MM.1S (cell line): ENCODE measurements at regions not wholly inside any gene's neighbourhood (a gene's known extent, or its start where the extent isn't known, plus 50 kb on each side); places are given as distances from the start of the nearest gene placed in this dataset.

Experiments used
- DNase-seq: peaks from one replicate; pipeline ENCODE4 v3.0.0-alpha.2; 2015
- H2AFZ ChIP-seq: fragments of 300-600 bp; sonication (generic); 2 replicates; pipeline ENCODE4 v1.6.0; 2016; ENCODE audit warnings: antibody characterized with exemption, low read length
- H3F3A ChIP-seq: fragments of 300-600 bp; sonication (generic); 2 replicates; pipeline ENCODE4 v1.6.1; 2016; ENCODE audit warnings: mild to moderate bottlenecking, antibody characterized with exemption, low read length, moderate library complexity, mixed read lengths; ENCODE audit not compliant: insufficient read depth
- H3K27ac ChIP-seq: fragments of 300-600 bp; sonication (generic); 2 replicates; pipeline ENCODE4 v1.5.1; 2016; ENCODE audit warnings: mild to moderate bottlenecking, low read length
- H3K27me3 ChIP-seq: fragments of 300-600 bp; sonication (generic); replicated peaks from 2 replicates; pipeline ENCODE4 v1.6.0; 2016; ENCODE audit warnings: low read length; ENCODE audit not compliant: insufficient read depth
- H3K36me3 ChIP-seq: fragments of 300-600 bp; sonication (generic); replicated peaks from 2 replicates; pipeline ENCODE4 v1.6.1; 2016; ENCODE audit warnings: mild to moderate bottlenecking, low read length, mixed read lengths; ENCODE audit not compliant: insufficient read depth
- H3K4me1 ChIP-seq: fragments of 300-600 bp; sonication (generic); 2 replicates; pipeline ENCODE4 v1.6.1; 2016; ENCODE audit warnings: low read length, mixed read lengths
- H3K4me2 ChIP-seq: fragments of 300-600 bp; sonication (generic); 2 replicates; pipeline ENCODE4 v1.6.0; 2016; ENCODE audit warnings: low read depth, low read length
- H3K4me3 ChIP-seq: fragments of 300-600 bp; sonication (generic); 2 replicates; pipeline ENCODE4 v1.5.1; 2016; ENCODE audit warnings: low read length, mixed read lengths
- H3K79me2 ChIP-seq: fragments of 300-600 bp; sonication (generic); 2 replicates; pipeline ENCODE4 v1.6.1; 2016; ENCODE audit warnings: mixed run types, low read length, mixed read lengths
- H3K9ac ChIP-seq: fragments of 300-600 bp; sonication (generic); 2 replicates; pipeline ENCODE4 v1.6.1; 2016; ENCODE audit warnings: low read length, mixed read lengths
- H3K9me2 ChIP-seq: fragments of 300-600 bp; sonication (generic); replicated peaks from 2 replicates; pipeline ENCODE4 v1.6.1; 2016; ENCODE audit warnings: mild to moderate bottlenecking, low read length, mixed read lengths; ENCODE audit not compliant: insufficient read depth
- H3K9me3 ChIP-seq: fragments of 300-600 bp; sonication (generic); replicated peaks from 2 replicates; pipeline ENCODE4 v1.6.1; 2016; ENCODE audit warnings: mild to moderate bottlenecking, low read length, mixed read lengths; ENCODE audit not compliant: insufficient read depth
- H4K20me1 ChIP-seq: fragments of 300-600 bp; sonication (generic); 2 replicates; pipeline ENCODE4 v1.6.1; 2016; ENCODE audit warnings: mild to moderate bottlenecking, low read length, moderate library complexity, mixed read lengths; ENCODE audit not compliant: insufficient read depth
- EZH2 ChIP-seq: fragments of 300-600 bp; sonication (generic); optimal IDR thresholded peaks from 2 replicates; pipeline ENCODE3; 2017; ENCODE audit warnings: low read depth, mild to moderate bottlenecking, antibody characterized with exemption, low read length, mixed read lengths
- EZH2phosphoT487 ChIP-seq: fragments of 300-600 bp; sonication (generic); IDR thresholded peaks from 2 replicates; pipeline ENCODE4 v1.6.1; 2018; ENCODE audit warnings: antibody characterized with exemption, low read length
- TF ChIP-seq, protein P1 (sequence below): fragments of 300-600 bp; sonication (generic); IDR thresholded peaks from 2 replicates; pipeline ENCODE4 v1.5.1; 2016; ENCODE audit warnings: antibody characterized with exemption, low read length, mixed read lengths

DNA sequence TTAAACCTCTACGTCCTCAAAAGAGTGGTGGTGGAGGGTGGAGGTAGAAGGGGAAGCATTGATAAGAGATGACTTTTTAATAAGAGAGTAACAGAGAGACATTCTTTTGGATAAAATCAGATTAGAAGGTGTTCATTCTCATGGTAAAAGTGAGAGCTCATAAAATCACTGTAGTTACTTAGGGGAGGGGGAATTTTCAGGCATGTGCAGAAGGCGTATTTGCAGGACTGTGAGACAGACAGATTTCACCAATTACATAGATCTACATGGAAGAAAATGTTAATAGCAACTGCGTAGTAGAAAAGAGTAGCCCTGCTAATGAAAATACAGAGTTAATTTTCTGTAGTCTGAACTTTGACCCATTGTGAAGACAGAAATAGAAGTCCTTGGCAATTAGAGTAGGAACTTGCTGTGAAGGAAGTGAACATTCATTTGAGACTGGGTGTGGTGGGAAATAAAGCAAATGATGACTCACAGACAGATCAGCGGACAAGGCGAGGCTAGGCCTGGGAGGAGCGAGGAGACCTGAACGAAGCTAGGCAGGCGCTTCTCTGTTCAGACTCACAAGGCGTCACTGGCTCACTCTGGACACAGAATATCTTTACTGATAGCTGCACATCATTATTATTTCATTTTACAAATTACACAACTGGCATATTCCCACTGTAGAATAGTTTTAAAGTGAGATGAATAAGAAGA is 57.2 kb upstream of the FAM9C start:
- no peaks in the 10 kb centered on the region for H3K79me2 ChIP-seq
- H3K9me3 ChIP-seq, result no peaks in the 10 kb centered on the region
- no peaks in the 10 kb centered on the region for H3K9me2 ChIP-seq
- H3F3A ChIP-seq, result no peaks in the 10 kb centered on the region
- no peak for DNase-seq
- H3K27ac ChIP-seq, result no peak overlapping the region
- no peaks in the 10 kb centered on the region for H3K36me3 ChIP-seq
- H3K4me1 ChIP-seq, result no peaks in the 10 kb centered on the region
- no peak overlapping the region for H2AFZ ChIP-seq
- H4K20me1 ChIP-seq, result no peaks in the 10 kb centered on the region
- H3K4me2 ChIP-seq, result no peak overlapping the region
- H3K27me3 ChIP-seq, result no peaks in the 10 kb centered on the region
- TF ChIP-seq EZH2, result no peak
- no peak for TF ChIP-seq EZH2phosphoT487
- TF ChIP-seq, protein P1, sequence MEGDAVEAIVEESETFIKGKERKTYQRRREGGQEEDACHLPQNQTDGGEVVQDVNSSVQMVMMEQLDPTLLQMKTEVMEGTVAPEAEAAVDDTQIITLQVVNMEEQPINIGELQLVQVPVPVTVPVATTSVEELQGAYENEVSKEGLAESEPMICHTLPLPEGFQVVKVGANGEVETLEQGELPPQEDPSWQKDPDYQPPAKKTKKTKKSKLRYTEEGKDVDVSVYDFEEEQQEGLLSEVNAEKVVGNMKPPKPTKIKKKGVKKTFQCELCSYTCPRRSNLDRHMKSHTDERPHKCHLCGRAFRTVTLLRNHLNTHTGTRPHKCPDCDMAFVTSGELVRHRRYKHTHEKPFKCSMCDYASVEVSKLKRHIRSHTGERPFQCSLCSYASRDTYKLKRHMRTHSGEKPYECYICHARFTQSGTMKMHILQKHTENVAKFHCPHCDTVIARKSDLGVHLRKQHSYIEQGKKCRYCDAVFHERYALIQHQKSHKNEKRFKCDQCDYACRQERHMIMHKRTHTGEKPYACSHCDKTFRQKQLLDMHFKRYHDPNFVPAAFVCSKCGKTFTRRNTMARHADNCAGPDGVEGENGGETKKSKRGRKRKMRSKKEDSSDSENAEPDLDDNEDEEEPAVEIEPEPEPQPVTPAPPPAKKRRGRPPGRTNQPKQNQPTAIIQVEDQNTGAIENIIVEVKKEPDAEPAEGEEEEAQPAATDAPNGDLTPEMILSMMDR, result no peak
- no peak overlapping the region for H3K9ac ChIP-seq
- no peak overlapping the region for H3K4me3 ChIP-seq

DNA sequence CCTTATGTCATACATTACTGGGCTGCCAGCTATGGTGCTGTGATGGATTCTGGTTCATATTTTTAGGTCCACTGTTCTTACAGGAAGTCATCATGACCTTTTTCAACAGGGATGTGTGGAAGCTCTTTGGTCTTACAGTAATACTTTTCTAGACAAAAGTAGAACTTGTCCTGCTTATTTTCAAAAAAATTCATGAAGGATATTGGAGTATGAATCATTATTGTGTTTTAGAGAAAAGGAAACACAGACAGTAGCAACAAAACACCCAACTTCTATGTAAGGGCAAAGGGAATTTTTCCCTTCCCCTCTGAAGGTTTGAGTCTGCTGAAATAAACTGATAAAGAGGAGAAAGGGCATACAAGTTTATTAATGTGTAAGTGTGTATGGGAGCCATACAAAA is 54.7 kb upstream of the FAM9C start:
- Histone ChIP-seq H3K4me1 (no peaks in the 10 kb centered on the region), H2AFZ (no peak overlapping the region), H3K4me2 (no peak overlapping the region)

DNA sequence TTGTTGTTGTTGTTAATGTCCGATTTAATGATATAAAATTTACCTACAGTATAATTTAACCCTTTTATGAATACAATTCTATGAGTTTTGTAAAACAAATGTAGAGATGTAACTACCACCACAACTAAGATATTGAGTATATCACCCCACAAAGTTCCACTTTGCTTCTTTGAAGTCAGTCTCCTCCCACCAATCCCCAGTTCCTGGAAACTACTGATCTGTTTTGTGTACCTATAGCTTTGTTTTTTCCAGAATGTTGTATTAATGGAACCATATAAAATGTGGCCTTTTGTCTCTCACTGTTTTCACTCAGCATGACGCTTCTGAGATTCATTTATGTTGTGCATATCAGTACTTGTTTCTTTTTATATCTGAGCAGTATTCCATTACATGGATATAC is 52.3 kb upstream of the FAM9C start:
- Histone ChIP-seq H3K9me3 (no peaks in the 10 kb centered on the region), H3K9ac (no peak overlapping the region), H3K79me2 (no peaks in the 10 kb centered on the region)

More for the DNA sequence above, 54.7 kb upstream of the FAM9C start:
- Histone ChIP-seq H4K20me1 (no peaks in the 10 kb centered on the region), H3K27ac (no peak overlapping the region), H3K9ac (no peak overlapping the region), H3K27me3 (no peaks in the 10 kb centered on the region), H3K36me3 (no peaks in the 10 kb centered on the region), H3F3A (no peaks in the 10 kb centered on the region), H3K4me3 (no peak overlapping the region), H3K79me2 (no peaks in the 10 kb centered on the region), H3K9me3 (no peaks in the 10 kb centered on the region), H3K9me2 (no peaks in the 10 kb centered on the region)
- no peak for DNase-seq
- TF ChIP-seq, protein P1, result no peak
- no peak for TF ChIP-seq EZH2
- no peak for TF ChIP-seq EZH2phosphoT487

More for the DNA sequence above, 52.3 kb upstream of the FAM9C start:
- Histone ChIP-seq H3K4me1 (no peaks in the 10 kb centered on the region), H3K27ac (no peak overlapping the region), H3K27me3 (no peaks in the 10 kb centered on the region), H4K20me1 (no peaks in the 10 kb centered on the region), H3F3A (no peaks in the 10 kb centered on the region), H3K4me3 (no peak overlapping the region), H2AFZ (no peak overlapping the region), H3K9me2 (no peaks in the 10 kb centered on the region), H3K4me2 (no peak overlapping the region), H3K36me3 (no peaks in the 10 kb centered on the region)
- no peak for TF ChIP-seq EZH2
- TF ChIP-seq EZH2phosphoT487, result no peak
- TF ChIP-seq, protein P1, result no peak
- no peak for DNase-seq
